Muscle of leg (tissue), 3 donors: ENCODE measurements at regions not wholly inside any gene's neighbourhood (a gene's known extent, or its start where the extent isn't known, plus 50 kb on each side); places are given as distances from the start of the nearest gene placed in this dataset.

Experiments
- DNase-seq: peaks from one replicate; pipeline ENCODE4 v3.0.0; 2013
- H3K27ac ChIP-seq: one replicate; pipeline ENCODE4 v1.5.1; 2013; ENCODE audit warnings: mild to moderate bottlenecking, low read length, control low read depth
- H3K27me3 ChIP-seq: one replicate; pipeline ENCODE4 v1.6.1; 2013; ENCODE audit warnings: low read length; ENCODE audit not compliant: control insufficient read depth, insufficient read depth
- H3K36me3 ChIP-seq: one replicate; pipeline ENCODE4 v1.6.1; 2013; ENCODE audit warnings: low read length; ENCODE audit not compliant: control insufficient read depth, insufficient read depth
- H3K4me1 ChIP-seq: one replicate; pipeline ENCODE4 v1.6.1; 2013; ENCODE audit warnings: low read length; ENCODE audit not compliant: control insufficient read depth, insufficient read depth
- H3K4me3 ChIP-seq: one replicate; pipeline ENCODE4 v1.5.1; 2013; ENCODE audit warnings: low read length, control low read depth
- H3K9me3 ChIP-seq: replicated peaks from 2 replicates; pipeline ENCODE4 v1.6.1; 2013; ENCODE audit warnings: low read depth, low read length; ENCODE audit not compliant: control insufficient read depth
- WGBS: methylation state at CpG from one replicate; pipeline ENCODE4 v1.1.5; 2013; ENCODE audit warnings: missing lambda C conversion rate; ENCODE audit not compliant: insufficient coverage; 5-methylcytosine and 5-hydroxymethylcytosine counted together

GRCh38 chr19:30775956-30776355 lies 403.8 kb downstream of the ZNF536 start:
- H3K4me1 ChIP-seq: peaks cover 12% of the 10 kb centered on the region
- no peaks in the 10 kb centered on the region for H3K36me3 ChIP-seq
- DNase-seq: no peak
- 39% methylated on average over 4 of the region's 4 CpGs for WGBS
- H3K27me3 ChIP-seq: no peaks in the 10 kb centered on the region
- H3K4me3 ChIP-seq: no peak overlapping the region
- H3K27ac ChIP-seq: no peak overlapping the region
- H3K9me3 ChIP-seq: no peaks in the 10 kb centered on the region

- no CpG with 5 or more reads among the region's 3 CpGs for WGBS
- H3K4me3 ChIP-seq: no peak overlapping the region
- H3K9me3 ChIP-seq: no peaks in the 10 kb centered on the region
- H3K27ac ChIP-seq: no peak overlapping the region
- DNase-seq: no peak
- no peaks in the 10 kb centered on the region for H3K36me3 ChIP-seq
- no peaks in the 10 kb centered on the region for H3K27me3 ChIP-seq
- H3K4me1 ChIP-seq: peaks cover under 1% of the 10 kb centered on the region
Measured at GRCh38 chr19:30774252-30774766, 402.1 kb downstream of the ZNF536 start.

- 40% methylated on average over 2 of the region's 2 CpGs for WGBS
- Histone ChIP-seq H3K36me3 (no peaks in the 10 kb centered on the region), H3K9me3 (no peaks in the 10 kb centered on the region), H3K4me3 (no peak overlapping the region), H3K27me3 (no peaks in the 10 kb centered on the region), H3K4me1 (no peaks in the 10 kb centered on the region), H3K27ac (no peak overlapping the region)
- DNase-seq: no peak
Measured at GRCh38 chr19:30762651-30763050, 390.5 kb downstream of the ZNF536 start.

GRCh38 chr19:30760014-30760413 lies 387.8 kb downstream of the ZNF536 start:
- Histone ChIP-seq H3K36me3 (no peaks in the 10 kb centered on the region), H3K4me3 (no peak overlapping the region), H3K4me1 (no peaks in the 10 kb centered on the region), H3K27me3 (no peaks in the 10 kb centered on the region), H3K27ac (no peak overlapping the region), H3K9me3 (no peaks in the 10 kb centered on the region)
- WGBS: 38% methylated on average over 3 of the region's 6 CpGs
- peak; percentile 64 for DNase-seq

- H3K4me1 ChIP-seq: no peaks in the 10 kb centered on the region
- DNase-seq: no peak
- H3K36me3 ChIP-seq: no peaks in the 10 kb centered on the region
- H3K27ac ChIP-seq: no peak overlapping the region
- WGBS: 92% methylated on average over 1 of the region's 5 CpGs
- no peaks in the 10 kb centered on the region for H3K9me3 ChIP-seq
- no peaks in the 10 kb centered on the region for H3K27me3 ChIP-seq
- no peak overlapping the region for H3K4me3 ChIP-seq
Measured at GRCh38 chr19:30757837-30758617, 385.8 kb downstream of the ZNF536 start.

- 63% methylated on average over 2 of the region's 10 CpGs for WGBS
Measured at GRCh38 chr19:30757104-30757836, 385.1 kb downstream of the ZNF536 start.

GRCh38 chr19:30755581-30755980 lies 383.4 kb downstream of the ZNF536 start:
- DNase-seq: no peak
- WGBS: 95% methylated on average over 6 of the region's 7 CpGs
- no peaks in the 10 kb centered on the region for H3K4me1 ChIP-seq
- H3K27ac ChIP-seq: no peak overlapping the region
- no peak overlapping the region for H3K4me3 ChIP-seq
- no peaks in the 10 kb centered on the region for H3K27me3 ChIP-seq
- H3K36me3 ChIP-seq: no peaks in the 10 kb centered on the region
- peaks cover 1% of the 10 kb centered on the region for H3K9me3 ChIP-seq

More at GRCh38 chr19:30757104-30757836, 385.1 kb downstream of the ZNF536 start:
- Histone ChIP-seq H3K4me1 (no peaks in the 10 kb centered on the region), H3K36me3 (no peaks in the 10 kb centered on the region), H3K4me3 (no peak overlapping the region), H3K27ac (no peak overlapping the region), H3K27me3 (no peaks in the 10 kb centered on the region), H3K9me3 (no peaks in the 10 kb centered on the region)
- no peak for DNase-seq

GRCh38 chr19:30754162-30754561 lies 382.0 kb downstream of the ZNF536 start:
- H3K27me3 ChIP-seq: no peaks in the 10 kb centered on the region
- H3K36me3 ChIP-seq: no peaks in the 10 kb centered on the region
- no peak overlapping the region for H3K27ac ChIP-seq
- WGBS: no CpG with 5 or more reads among the region's 1 CpG
- no peaks in the 10 kb centered on the region for H3K4me1 ChIP-seq
- H3K4me3 ChIP-seq: no peak overlapping the region
- DNase-seq: no peak
- peaks cover 12% of the 10 kb centered on the region for H3K9me3 ChIP-seq

GRCh38 chr19:30752876-30753275 lies 380.7 kb downstream of the ZNF536 start:
- no CpG with 5 or more reads among the region's 3 CpGs for WGBS
- no peaks in the 10 kb centered on the region for H3K27me3 ChIP-seq
- H3K36me3 ChIP-seq: no peaks in the 10 kb centered on the region
- H3K4me1 ChIP-seq: no peaks in the 10 kb centered on the region
- H3K4me3 ChIP-seq: no peak overlapping the region
- H3K9me3 ChIP-seq: peaks cover 12% of the 10 kb centered on the region
- DNase-seq: no peak
- H3K27ac ChIP-seq: no peak overlapping the region

GRCh38 chr19:30752201-30752600 lies 380.0 kb downstream of the ZNF536 start:
- no peak overlapping the region for H3K4me3 ChIP-seq
- no peaks in the 10 kb centered on the region for H3K4me1 ChIP-seq
- no peaks in the 10 kb centered on the region for H3K36me3 ChIP-seq
- no peak overlapping the region for H3K27ac ChIP-seq
- no peak for DNase-seq
- no peaks in the 10 kb centered on the region for H3K27me3 ChIP-seq
- 83% methylated on average over 5 of the region's 6 CpGs for WGBS
- peaks cover 12% of the 10 kb centered on the region for H3K9me3 ChIP-seq
